HFF-Myc (cell line): ENCODE measurements at regions not wholly inside any gene's neighbourhood (a gene's known extent, or its start where the extent isn't known, plus 50 kb on each side); places are given as distances from the start of the nearest gene placed in this dataset.

Source experiments
- DNase-seq: peaks from one replicate; pipeline ENCODE4 v3.0.0-alpha.2; 2011; ENCODE audit warnings: low read depth; ENCODE audit errors: extremely low read depth
- H3K4me3 ChIP-seq: replicated peaks from 2 replicates; pipeline ENCODE4 v1.5.1; 2011; ENCODE audit warnings: low read depth, mild to moderate bottlenecking, control low read depth, low read length
- TF ChIP-seq, protein P1 (sequence below): IDR thresholded peaks from 2 replicates; pipeline ENCODE4 v1.5.1; 2012; ENCODE audit warnings: mild to moderate bottlenecking, low read depth, low read length, control low read depth; ENCODE audit errors: missing control alignments

DNA sequence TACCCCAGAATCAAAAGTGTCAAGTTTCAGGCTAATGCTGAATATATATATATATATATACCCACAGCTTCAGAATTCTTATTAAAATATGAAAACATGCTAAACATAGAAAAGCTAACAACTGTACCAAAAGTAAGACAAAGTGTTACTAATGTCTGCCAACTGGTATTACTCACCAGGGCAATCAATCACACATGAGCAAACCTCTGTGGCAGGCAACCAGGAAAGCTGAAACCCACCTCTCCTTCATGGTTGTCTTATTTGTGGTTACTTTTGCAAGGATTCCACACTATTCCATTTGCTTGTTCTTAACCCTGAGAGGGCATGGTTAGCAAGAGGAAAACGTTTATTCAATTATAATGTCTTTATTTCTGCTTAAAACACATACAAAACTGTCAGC, 512.3 kb upstream of the MDFIC2 start:
- H3K4me3 ChIP-seq = no peak overlapping the region
- TF ChIP-seq, protein P1, sequence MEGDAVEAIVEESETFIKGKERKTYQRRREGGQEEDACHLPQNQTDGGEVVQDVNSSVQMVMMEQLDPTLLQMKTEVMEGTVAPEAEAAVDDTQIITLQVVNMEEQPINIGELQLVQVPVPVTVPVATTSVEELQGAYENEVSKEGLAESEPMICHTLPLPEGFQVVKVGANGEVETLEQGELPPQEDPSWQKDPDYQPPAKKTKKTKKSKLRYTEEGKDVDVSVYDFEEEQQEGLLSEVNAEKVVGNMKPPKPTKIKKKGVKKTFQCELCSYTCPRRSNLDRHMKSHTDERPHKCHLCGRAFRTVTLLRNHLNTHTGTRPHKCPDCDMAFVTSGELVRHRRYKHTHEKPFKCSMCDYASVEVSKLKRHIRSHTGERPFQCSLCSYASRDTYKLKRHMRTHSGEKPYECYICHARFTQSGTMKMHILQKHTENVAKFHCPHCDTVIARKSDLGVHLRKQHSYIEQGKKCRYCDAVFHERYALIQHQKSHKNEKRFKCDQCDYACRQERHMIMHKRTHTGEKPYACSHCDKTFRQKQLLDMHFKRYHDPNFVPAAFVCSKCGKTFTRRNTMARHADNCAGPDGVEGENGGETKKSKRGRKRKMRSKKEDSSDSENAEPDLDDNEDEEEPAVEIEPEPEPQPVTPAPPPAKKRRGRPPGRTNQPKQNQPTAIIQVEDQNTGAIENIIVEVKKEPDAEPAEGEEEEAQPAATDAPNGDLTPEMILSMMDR = no peak
- DNase-seq = peak; percentile 57

GRCh38 chr3:70824078-70824477, 511.6 kb upstream of the MDFIC2 start:
- no peak overlapping the region for H3K4me3 ChIP-seq
- TF ChIP-seq, protein P1 = no peak
- DNase-seq = no peak

DNA sequence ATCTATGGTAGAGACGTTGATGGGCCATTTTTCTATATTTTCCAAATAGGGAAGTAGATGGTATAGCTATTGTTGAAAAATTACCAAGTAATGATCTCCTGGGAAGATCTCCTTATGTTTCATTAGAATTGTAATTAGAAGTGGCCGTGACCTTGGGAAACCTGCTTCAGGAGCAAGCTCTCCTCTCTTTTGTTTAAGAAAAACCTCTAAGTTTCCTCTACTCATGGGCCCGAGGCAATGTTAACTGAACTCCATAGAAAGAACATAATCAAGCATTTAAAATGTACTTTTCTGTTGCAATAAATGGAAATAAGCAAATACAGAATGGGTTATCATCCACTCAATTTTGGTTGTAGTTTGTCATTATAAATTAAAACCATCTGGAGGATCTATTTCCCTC, 511.2 kb upstream of the MDFIC2 start:
- TF ChIP-seq, protein P1 = no peak
- no peak for DNase-seq
- H3K4me3 ChIP-seq = no peak overlapping the region

DNA sequence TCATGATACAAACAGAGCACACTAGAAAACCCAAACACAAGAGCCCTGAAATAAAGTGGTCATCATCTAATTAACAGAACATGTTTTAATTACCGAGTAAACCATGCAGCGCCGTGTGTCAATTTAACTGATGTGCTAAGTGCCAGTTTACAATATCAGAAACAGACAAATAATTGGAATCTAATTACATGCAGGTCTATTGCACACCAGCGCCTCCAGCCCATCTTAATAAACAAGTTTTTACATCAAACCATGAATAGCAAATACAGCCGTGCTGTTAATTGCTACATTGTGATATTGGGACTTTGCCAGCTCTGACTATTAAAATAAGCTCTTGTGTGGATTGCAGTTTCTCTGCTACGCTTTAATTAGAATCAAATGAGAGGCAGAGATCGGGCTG, 510.2 kb upstream of the MDFIC2 start:
- TF ChIP-seq, protein P1 = no peak
- H3K4me3 ChIP-seq = no peak overlapping the region
- DNase-seq = no peak

GRCh38 chr3:70821602-70822001, 509.2 kb upstream of the MDFIC2 start:
- DNase-seq = no peak
- H3K4me3 ChIP-seq = no peak overlapping the region
- TF ChIP-seq, protein P1 = no peak

GRCh38 chr3:70820397-70820796, 508.0 kb upstream of the MDFIC2 start:
- no peak for DNase-seq
- TF ChIP-seq, protein P1 = no peak
- no peak overlapping the region for H3K4me3 ChIP-seq

- TF ChIP-seq, protein P1 = no peak
- H3K4me3 ChIP-seq = no peak overlapping the region
- DNase-seq = no peak
Observed at GRCh38 chr3:70818145-70818544, 505.7 kb upstream of the MDFIC2 start.
